DMS79 treated with DMSO at 0.1 percent for 48 hours (cell line): ENCODE measurements at regions not wholly inside any gene's neighbourhood (a gene's known extent, or its start where the extent isn't known, plus 50 kb on each side); places are given as distances from the start of the nearest gene placed in this dataset.
"Not testable (repeated sequence)": the region's sequence is repeated elsewhere in the genome, so short reads cannot be mapped to it uniquely, and the experiment has no call there.

ENCODE experiments used
- DNase-seq: peaks from one replicate; lab custom pipeline; 2025; lab: John Stamatoyannopoulos, UW

- DNase-seq: no peak
Observed at GRCh38 chr7:114180556-114181266, 233.9 kb upstream of the FOXP2 start.

- no peak for DNase-seq
Observed at GRCh38 chr7:114175125-114175524, 239.5 kb upstream of the FOXP2 start.

GRCh38 chr7:114173170-114173890, 241.3 kb upstream of the FOXP2 start:
- DNase-seq: no peak

GRCh38 chr7:114169389-114169788, 245.2 kb upstream of the FOXP2 start:
- not testable (repeated sequence) for DNase-seq

- DNase-seq: no peak
Observed at GRCh38 chr7:114160925-114161324, 242.1 kb upstream of the PPP1R3A start.

- DNase-seq: no peak
Observed at GRCh38 chr7:114158854-114159253, 240.0 kb upstream of the PPP1R3A start.

- DNase-seq: no peak
Observed at GRCh38 chr7:114158275-114158674, 239.5 kb upstream of the PPP1R3A start.

- DNase-seq: no peak
Observed at GRCh38 chr7:114156178-114156577, 237.4 kb upstream of the PPP1R3A start.

GRCh38 chr7:114155116-114156110, 236.6 kb upstream of the PPP1R3A start:
- no peak for DNase-seq

GRCh38 chr7:114153700-114154099, 234.9 kb upstream of the PPP1R3A start:
- no peak for DNase-seq

GRCh38 chr7:114152314-114152938, 233.6 kb upstream of the PPP1R3A start:
- no peak for DNase-seq

- DNase-seq: no peak
Observed at GRCh38 chr7:114151777-114152176, 233.0 kb upstream of the PPP1R3A start.

GRCh38 chr7:114150689-114151088, 231.9 kb upstream of the PPP1R3A start:
- no peak for DNase-seq

- no peak for DNase-seq
Observed at GRCh38 chr7:114148779-114149178, 230.0 kb upstream of the PPP1R3A start.

- no peak for DNase-seq
Observed at GRCh38 chr7:114141415-114141814, 222.6 kb upstream of the PPP1R3A start.

GRCh38 chr7:114140561-114140960, 221.8 kb upstream of the PPP1R3A start:
- no peak for DNase-seq

- not testable (repeated sequence) for DNase-seq
Observed at GRCh38 chr7:114139690-114140089, 220.9 kb upstream of the PPP1R3A start.

GRCh38 chr7:114138587-114138986, 219.8 kb upstream of the PPP1R3A start:
- DNase-seq: no peak

- DNase-seq: no peak
Observed at GRCh38 chr7:114133717-114134116, 214.9 kb upstream of the PPP1R3A start.

- no peak for DNase-seq
Observed at GRCh38 chr7:114130866-114131265, 212.1 kb upstream of the PPP1R3A start.

- DNase-seq: no peak
Observed at GRCh38 chr7:114128880-114129279, 210.1 kb upstream of the PPP1R3A start.

- DNase-seq: no peak
Observed at GRCh38 chr7:114126095-114126494, 207.3 kb upstream of the PPP1R3A start.
